ENCODE measurements at regions not wholly inside any gene's neighbourhood (a gene's known extent, or its start where the extent isn't known, plus 50 kb on each side); places are given as distances from the start of the nearest gene placed in this dataset.

- Histone ChIP-seq H3K9me3 (ENCODE audit: control insufficient read depth, low read length) (no peaks in the 10 kb centered on the region), H3K4me3 (ENCODE audit: insufficient read depth, low read depth, low read length, poor library complexity, severe bottlenecking) (no peak overlapping the region), H3K27me3 (replicated peaks; ENCODE audit: control insufficient read depth, insufficient read depth, low read length, poor library complexity, severe bottlenecking) (no peaks in the 10 kb centered on the region), H3K27ac (ENCODE audit: insufficient read depth, low read length, poor library complexity, severe bottlenecking) (no peak overlapping the region), H3K4me1 (ENCODE audit: control insufficient read depth, insufficient read depth, low read length, poor library complexity, severe bottlenecking) (no peaks in the 10 kb centered on the region), H3K36me3 (ENCODE audit: control insufficient read depth, insufficient read depth, low read length) (no peaks in the 10 kb centered on the region)
- no peak for DNase-seq
These were observed 115.7 kb downstream of the RMI2 start for GRCh38 chr16:11460820-11461594.

GRCh38 chr16:11461595-11461990 lies 116.3 kb downstream of the RMI2 start:
- H3K9me3 ChIP-seq (ENCODE audit: control insufficient read depth, low read length), result no peaks in the 10 kb centered on the region
- DNase-seq, result no peak
- no peak overlapping the region for H3K27ac ChIP-seq (ENCODE audit: insufficient read depth, low read length, poor library complexity, severe bottlenecking)
- H3K27me3 ChIP-seq (replicated peaks; ENCODE audit: control insufficient read depth, insufficient read depth, low read length, poor library complexity, severe bottlenecking), result no peaks in the 10 kb centered on the region
- no peaks in the 10 kb centered on the region for H3K4me1 ChIP-seq (ENCODE audit: control insufficient read depth, insufficient read depth, low read length, poor library complexity, severe bottlenecking)
- no peaks in the 10 kb centered on the region for H3K36me3 ChIP-seq (ENCODE audit: control insufficient read depth, insufficient read depth, low read length)
- H3K4me3 ChIP-seq (ENCODE audit: insufficient read depth, low read depth, low read length, poor library complexity, severe bottlenecking), result no peak overlapping the region

- Histone ChIP-seq H3K9me3 (ENCODE audit: control insufficient read depth, low read length) (no peaks in the 10 kb centered on the region), H3K4me3 (ENCODE audit: insufficient read depth, low read depth, low read length, poor library complexity, severe bottlenecking) (no peak overlapping the region), H3K27me3 (replicated peaks; ENCODE audit: control insufficient read depth, insufficient read depth, low read length, poor library complexity, severe bottlenecking) (no peaks in the 10 kb centered on the region), H3K4me1 (ENCODE audit: control insufficient read depth, insufficient read depth, low read length, poor library complexity, severe bottlenecking) (no peaks in the 10 kb centered on the region), H3K36me3 (ENCODE audit: control insufficient read depth, insufficient read depth, low read length) (no peaks in the 10 kb centered on the region), H3K27ac (ENCODE audit: insufficient read depth, low read length, poor library complexity, severe bottlenecking) (no peak overlapping the region)
- no peak for DNase-seq
These were observed 116.8 kb downstream of the RMI2 start for GRCh38 chr16:11462036-11462435.

- no peak for DNase-seq
- H3K27me3 ChIP-seq (replicated peaks; ENCODE audit: control insufficient read depth, insufficient read depth, low read length, poor library complexity, severe bottlenecking), result no peaks in the 10 kb centered on the region
- H3K9me3 ChIP-seq (ENCODE audit: control insufficient read depth, low read length), result no peaks in the 10 kb centered on the region
- no peak overlapping the region for H3K4me3 ChIP-seq (ENCODE audit: insufficient read depth, low read depth, low read length, poor library complexity, severe bottlenecking)
- H3K36me3 ChIP-seq (ENCODE audit: control insufficient read depth, insufficient read depth, low read length), result no peaks in the 10 kb centered on the region
- no peaks in the 10 kb centered on the region for H3K4me1 ChIP-seq (ENCODE audit: control insufficient read depth, insufficient read depth, low read length, poor library complexity, severe bottlenecking)
- no peak overlapping the region for H3K27ac ChIP-seq (ENCODE audit: insufficient read depth, low read length, poor library complexity, severe bottlenecking)
These were observed 117.6 kb downstream of the RMI2 start for GRCh38 chr16:11462861-11463260.

- no peak for DNase-seq
- H3K9me3 ChIP-seq (ENCODE audit: control insufficient read depth, low read length), result no peaks in the 10 kb centered on the region
- no peaks in the 10 kb centered on the region for H3K27me3 ChIP-seq (replicated peaks; ENCODE audit: control insufficient read depth, insufficient read depth, low read length, poor library complexity, severe bottlenecking)
- no peak overlapping the region for H3K4me3 ChIP-seq (ENCODE audit: insufficient read depth, low read depth, low read length, poor library complexity, severe bottlenecking)
- H3K4me1 ChIP-seq (ENCODE audit: control insufficient read depth, insufficient read depth, low read length, poor library complexity, severe bottlenecking), result no peaks in the 10 kb centered on the region
- H3K36me3 ChIP-seq (ENCODE audit: control insufficient read depth, insufficient read depth, low read length), result no peaks in the 10 kb centered on the region
- no peak overlapping the region for H3K27ac ChIP-seq (ENCODE audit: insufficient read depth, low read length, poor library complexity, severe bottlenecking)
These were observed 119.0 kb downstream of the RMI2 start for GRCh38 chr16:11464241-11464640.

- Histone ChIP-seq H3K27ac (ENCODE audit: insufficient read depth, low read length, poor library complexity, severe bottlenecking) (no peak overlapping the region), H3K4me1 (ENCODE audit: control insufficient read depth, insufficient read depth, low read length, poor library complexity, severe bottlenecking) (no peaks in the 10 kb centered on the region), H3K27me3 (replicated peaks; ENCODE audit: control insufficient read depth, insufficient read depth, low read length, poor library complexity, severe bottlenecking) (no peaks in the 10 kb centered on the region), H3K36me3 (ENCODE audit: control insufficient read depth, insufficient read depth, low read length) (no peaks in the 10 kb centered on the region), H3K9me3 (ENCODE audit: control insufficient read depth, low read length) (no peaks in the 10 kb centered on the region), H3K4me3 (ENCODE audit: insufficient read depth, low read depth, low read length, poor library complexity, severe bottlenecking) (no peak overlapping the region)
- no peak for DNase-seq
These were observed 120.4 kb downstream of the RMI2 start for GRCh38 chr16:11465675-11466074.

- Histone ChIP-seq H3K36me3 (ENCODE audit: control insufficient read depth, insufficient read depth, low read length) (no peaks in the 10 kb centered on the region), H3K4me1 (ENCODE audit: control insufficient read depth, insufficient read depth, low read length, poor library complexity, severe bottlenecking) (no peaks in the 10 kb centered on the region), H3K27ac (ENCODE audit: insufficient read depth, low read length, poor library complexity, severe bottlenecking) (no peak overlapping the region), H3K9me3 (ENCODE audit: control insufficient read depth, low read length) (no peaks in the 10 kb centered on the region), H3K27me3 (replicated peaks; ENCODE audit: control insufficient read depth, insufficient read depth, low read length, poor library complexity, severe bottlenecking) (no peaks in the 10 kb centered on the region), H3K4me3 (ENCODE audit: insufficient read depth, low read depth, low read length, poor library complexity, severe bottlenecking) (no peak overlapping the region)
- no peak for DNase-seq
These were observed 115.9 kb downstream of the LITAF start for GRCh38 chr16:11470676-11471415.

- Histone ChIP-seq H3K27ac (ENCODE audit: insufficient read depth, low read length, poor library complexity, severe bottlenecking) (no peak overlapping the region), H3K36me3 (ENCODE audit: control insufficient read depth, insufficient read depth, low read length) (no peaks in the 10 kb centered on the region), H3K27me3 (replicated peaks; ENCODE audit: control insufficient read depth, insufficient read depth, low read length, poor library complexity, severe bottlenecking) (no peaks in the 10 kb centered on the region), H3K4me3 (ENCODE audit: insufficient read depth, low read depth, low read length, poor library complexity, severe bottlenecking) (no peak overlapping the region), H3K4me1 (ENCODE audit: control insufficient read depth, insufficient read depth, low read length, poor library complexity, severe bottlenecking) (no peaks in the 10 kb centered on the region), H3K9me3 (ENCODE audit: control insufficient read depth, low read length) (no peaks in the 10 kb centered on the region)
- no peak for DNase-seq
These were observed 115.2 kb downstream of the LITAF start for GRCh38 chr16:11471548-11471947.

GRCh38 chr16:11472410-11472809 lies 114.3 kb downstream of the LITAF start:
- Histone ChIP-seq H3K4me3 (ENCODE audit: insufficient read depth, low read depth, low read length, poor library complexity, severe bottlenecking) (no peak overlapping the region), H3K36me3 (ENCODE audit: control insufficient read depth, insufficient read depth, low read length) (no peaks in the 10 kb centered on the region), H3K27me3 (replicated peaks; ENCODE audit: control insufficient read depth, insufficient read depth, low read length, poor library complexity, severe bottlenecking) (no peaks in the 10 kb centered on the region), H3K27ac (ENCODE audit: insufficient read depth, low read length, poor library complexity, severe bottlenecking) (no peak overlapping the region), H3K4me1 (ENCODE audit: control insufficient read depth, insufficient read depth, low read length, poor library complexity, severe bottlenecking) (no peaks in the 10 kb centered on the region), H3K9me3 (ENCODE audit: control insufficient read depth, low read length) (no peaks in the 10 kb centered on the region)
- DNase-seq, result no peak

- no peak for DNase-seq
- Histone ChIP-seq H3K27me3 (replicated peaks; ENCODE audit: control insufficient read depth, insufficient read depth, low read length, poor library complexity, severe bottlenecking) (no peaks in the 10 kb centered on the region), H3K36me3 (ENCODE audit: control insufficient read depth, insufficient read depth, low read length) (no peaks in the 10 kb centered on the region)
These were observed 113.9 kb downstream of the LITAF start for GRCh38 chr16:11472851-11473250.

More at GRCh38 chr16:11472851-11473250, 113.9 kb downstream of the LITAF start:
- Histone ChIP-seq H3K4me1 (ENCODE audit: control insufficient read depth, insufficient read depth, low read length, poor library complexity, severe bottlenecking) (no peaks in the 10 kb centered on the region), H3K9me3 (ENCODE audit: control insufficient read depth, low read length) (no peaks in the 10 kb centered on the region), H3K4me3 (ENCODE audit: insufficient read depth, low read depth, low read length, poor library complexity, severe bottlenecking) (no peak overlapping the region), H3K27ac (ENCODE audit: insufficient read depth, low read length, poor library complexity, severe bottlenecking) (no peak overlapping the region)
